Breast epithelium (tissue), 4 donors: ENCODE measurements at regions not wholly inside any gene's neighbourhood (a gene's known extent, or its start where the extent isn't known, plus 50 kb on each side); places are given as distances from the start of the nearest gene placed in this dataset.

Source experiments
- DNase-seq, 2 donors: peaks; one replicate each; pipeline ENCODE4 v3.0.0-alpha.2; 2019; ENCODE audit warnings: low spot score in 2 of 2
- H3K27ac ChIP-seq, 2 donors: fragments of 200-600 bp; sonication (generic) in 1 of 2; one replicate each; pipeline ENCODE4 v1.5.1; 2016 to 2019; ENCODE audit warnings: mild to moderate bottlenecking in 1 of 2
- H3K27me3 ChIP-seq, 2 donors: fragments of 200-600 bp; sonication (generic) in 1 of 2; one replicate each; pipeline versions ENCODE4 v1.5.1 to v1.6.0; 2017 to 2019; ENCODE audit warnings: control low read depth in 1 of 2, mild to moderate bottlenecking in 1 of 2
- H3K36me3 ChIP-seq: fragments of 200-600 bp; one replicate; pipeline ENCODE4 v1.5.1; 2019
- H3K4me1 ChIP-seq, 2 donors: fragments of 200-600 bp; sonication (generic); one replicate each; pipeline ENCODE4 v1.5.1; 2016 to 2019; ENCODE audit warnings: control low read depth in 1 of 2
- H3K4me3 ChIP-seq, 3 donors: fragments of 200-600 bp; sonication (generic); 1 replicate in 2 of 3; 2 replicates in 1 of 3; pipeline ENCODE4 v1.5.1; 2016 to 2019; ENCODE audit warnings: mild to moderate bottlenecking in 3 of 3, moderate library complexity in 2 of 3
- H3K9me3 ChIP-seq, 2 donors: fragments of 200-600 bp; sonication (generic) in 1 of 2; one replicate each; pipeline ENCODE4 v1.5.1; 2016 to 2019; ENCODE audit warnings: control low read depth in 1 of 2
- CTCF ChIP-seq, 3 donors: fragments of 450-650 bp; IDR thresholded peaks; one replicate each; pipeline ENCODE4 v1.5.1; 2016 to 2017; ENCODE audit warnings: antibody characterized with exemption in 3 of 3, mild to moderate bottlenecking in 3 of 3, moderate library complexity in 3 of 3
- POLR2A ChIP-seq: fragments of 450-650 bp; IDR thresholded peaks from one replicate; pipeline ENCODE4 v1.6.1; 2016; ENCODE audit warnings: antibody characterized with exemption, mild to moderate bottlenecking, moderate library complexity
- POLR2AphosphoS5 ChIP-seq, 3 donors: sonication (generic); formaldehyde crosslinking; IDR thresholded peaks; one replicate each; pipeline ENCODE4 v1.6.1; 2017; ENCODE audit warnings: antibody characterized with exemption in 3 of 3
- intact Hi-C: fragments of 100-400 bp; cut with DNase I; formaldehyde crosslinking; loops from one replicate; pipeline ENCODE4 v1.15.1; 2023; ENCODE audit warnings: low total_unique reads

DNA sequence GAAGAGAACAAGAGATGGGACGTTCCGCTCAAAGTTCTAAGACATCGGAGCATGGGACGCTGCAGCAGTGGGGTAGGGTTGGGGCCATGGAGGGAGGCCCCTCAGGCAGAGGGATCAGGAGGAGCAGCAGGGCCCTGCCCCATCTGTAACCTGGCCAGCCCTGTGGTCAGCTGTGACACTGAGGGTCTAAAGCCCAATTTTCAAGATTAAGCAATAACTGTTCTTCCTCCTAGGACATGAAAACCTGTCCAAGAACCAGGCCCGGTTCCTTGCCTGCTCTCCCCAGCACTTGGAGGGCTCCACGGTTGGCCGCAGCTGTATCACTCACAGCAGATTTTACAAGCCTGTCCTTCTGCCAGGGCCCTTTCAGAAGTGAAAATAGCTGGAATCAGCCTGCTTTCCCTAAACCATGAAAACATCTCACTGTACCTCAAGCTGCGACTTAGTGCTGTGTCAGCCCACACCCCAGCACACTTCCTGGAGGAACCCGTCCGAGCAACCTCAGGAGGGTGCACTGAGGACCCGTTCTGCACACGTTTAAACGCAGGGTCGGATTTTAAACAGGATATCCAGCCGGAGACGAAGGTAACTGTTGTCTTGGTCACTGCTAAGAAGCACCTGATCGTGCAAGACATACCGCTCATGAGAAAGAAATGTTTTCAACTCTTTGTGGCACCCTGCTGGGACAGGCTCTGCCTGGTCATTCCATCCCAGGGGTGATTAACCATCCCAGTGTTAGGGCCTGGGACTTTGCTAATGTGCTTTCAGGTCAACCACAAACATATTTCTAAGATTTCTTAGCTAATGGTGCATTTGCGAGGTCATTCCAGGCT is 201.9 kb upstream of the DIO3 start:
- peak in 1 of 2 donors; percentile 32 for DNase-seq
- Histone ChIP-seq H3K9me3 (peaks cover 0 to 8% of the 10 kb centered on the region in 2 donors), H3K4me3 (peak overlapping the region in 1 of 3 donors; percentile 21), H3K27me3 (no peaks in the 10 kb centered on the region), H3K36me3 (no peaks in the 10 kb centered on the region), H3K27ac (peak overlapping the region; percentile 29 to 84), H3K4me1 (no peaks in the 10 kb centered on the region)
- intact Hi-C loops: no loop called here
- TF ChIP-seq CTCF (IDR thresholded peaks at IDR 0.05): no peak
- TF ChIP-seq POLR2AphosphoS5 (IDR thresholded peaks at IDR 0.05): peak in 1 of 3 donors; percentile 67
- no peak for TF ChIP-seq POLR2A

DNA sequence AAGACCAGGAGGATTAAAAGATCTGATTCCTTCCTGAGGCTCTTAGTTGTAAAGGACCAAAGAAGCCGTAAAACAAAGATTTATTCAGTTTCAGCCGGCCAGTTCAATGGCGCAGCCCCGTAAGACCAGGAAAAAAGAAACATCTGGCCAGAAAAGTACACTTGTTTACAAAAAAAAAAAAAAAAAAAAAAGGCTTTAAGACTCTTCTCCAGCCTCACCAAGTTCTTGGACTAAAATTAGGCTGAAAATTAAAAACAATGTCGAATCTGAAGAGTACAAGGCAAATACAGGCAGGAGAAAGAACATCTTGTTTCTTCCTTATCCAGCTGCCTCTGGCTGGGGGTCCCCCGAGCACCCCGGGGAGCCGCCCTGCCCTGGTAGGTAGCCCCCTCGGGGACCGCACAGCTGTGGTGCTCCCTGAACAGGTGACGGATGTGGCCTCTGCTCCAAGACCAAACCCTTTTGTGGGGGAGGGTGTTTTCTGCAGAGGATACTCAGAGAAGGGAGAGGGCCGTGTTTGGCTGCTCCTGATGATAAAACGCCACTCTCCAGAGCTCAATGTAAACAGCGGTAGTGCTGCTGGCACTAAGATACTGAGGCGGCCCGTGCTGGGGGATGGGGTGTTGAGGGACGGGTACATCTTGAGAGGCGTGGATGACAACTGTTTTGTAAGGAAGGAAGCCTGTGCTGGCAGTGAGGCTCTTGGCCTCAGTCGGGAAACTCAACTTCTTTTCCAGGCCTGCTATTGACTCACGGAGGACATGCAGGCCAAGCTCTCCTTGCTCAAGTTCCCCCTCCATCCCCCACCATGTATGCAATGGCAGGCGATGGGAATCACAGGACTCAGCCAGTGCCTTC is 201.0 kb upstream of the DIO3 start:
- TF ChIP-seq CTCF (IDR thresholded peaks at IDR 0.05): no peak
- TF ChIP-seq POLR2AphosphoS5 (IDR thresholded peaks at IDR 0.05): peak in 2 of 3 donors; percentile 6 to 66
- no peak for TF ChIP-seq POLR2A
- Histone ChIP-seq H3K9me3 (peaks cover 0 to 7% of the 10 kb centered on the region in 2 donors), H3K36me3 (no peaks in the 10 kb centered on the region), H3K4me3 (peak overlapping the region in 1 of 3 donors; percentile 21), H3K27ac (peak overlapping the region; percentile 50 to 90), H3K27me3 (peaks cover 0 to 6% of the 10 kb centered on the region in 2 donors), H3K4me1 (peaks cover 0 to 6% of the 10 kb centered on the region in 2 donors)
- DNase-seq: peak in 1 of 2 donors; percentile 19
- intact Hi-C loops: no loop called here

DNA sequence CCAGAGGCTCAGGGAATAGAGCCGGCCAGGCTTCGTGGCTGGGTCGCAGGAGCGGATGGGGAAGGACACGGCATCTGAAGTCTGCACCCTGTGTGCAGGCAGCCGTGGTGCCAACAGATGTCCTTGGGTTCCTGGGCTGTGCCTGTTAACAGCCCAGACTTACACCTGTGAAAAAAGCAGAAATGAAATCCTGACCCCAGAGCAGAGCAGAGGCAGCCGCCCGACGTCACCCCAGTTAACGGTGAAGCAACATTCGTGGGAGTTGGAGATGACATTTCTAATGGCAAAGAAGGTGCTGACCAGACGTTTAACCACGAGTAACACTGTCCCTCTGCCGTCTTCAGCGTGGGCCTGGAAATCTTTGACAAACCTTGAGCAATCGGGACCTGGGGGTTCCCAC is 200.3 kb upstream of the DIO3 start:
- H3K9me3 ChIP-seq: peaks cover 0 to 7% of the 10 kb centered on the region in 2 donors
- peaks cover 0 to 6% of the 10 kb centered on the region in 2 donors for H3K27me3 ChIP-seq
- no peaks in the 10 kb centered on the region for H3K36me3 ChIP-seq
- intact Hi-C loops: no loop called here
- no peak overlapping the region for H3K4me3 ChIP-seq
- H3K4me1 ChIP-seq: peaks cover 0 to 10% of the 10 kb centered on the region in 2 donors
- DNase-seq: peak in 1 of 2 donors; percentile 16
- peak overlapping the region; percentile 40 to 90 for H3K27ac ChIP-seq
- TF ChIP-seq CTCF (IDR thresholded peaks at IDR 0.05): no peak
- no peak for TF ChIP-seq POLR2A
- TF ChIP-seq POLR2AphosphoS5 (IDR thresholded peaks at IDR 0.05): no peak

- intact Hi-C loops: no loop called here
- no peak for TF ChIP-seq POLR2A
- TF ChIP-seq POLR2AphosphoS5 (IDR thresholded peaks at IDR 0.05): no peak
- TF ChIP-seq CTCF (IDR thresholded peaks at IDR 0.05): no peak
- Histone ChIP-seq H3K9me3 (peaks cover 0 to 7% of the 10 kb centered on the region in 2 donors), H3K36me3 (no peaks in the 10 kb centered on the region), H3K4me1 (peaks cover 0 to 10% of the 10 kb centered on the region in 2 donors), H3K27ac (peak overlapping the region; percentile 13 to 90), H3K27me3 (peaks cover 0 to 6% of the 10 kb centered on the region in 2 donors), H3K4me3 (no peak overlapping the region)
- DNase-seq: peak in 1 of 2 donors; percentile 11
Measured at GRCh38 chr14:101361451-101362433, 199.6 kb upstream of the DIO3 start.
